NB4 (cell line): ENCODE measurements at regions not wholly inside any gene's neighbourhood (a gene's known extent, or its start where the extent isn't known, plus 50 kb on each side); places are given as distances from the start of the nearest gene placed in this dataset.

Experiments used
- CTCF ChIP-seq: IDR thresholded peaks from one replicate; pipeline ENCODE4 v1.5.1; 2012; ENCODE audit warnings: low read depth, low read length
- MAX ChIP-seq: IDR thresholded peaks from 2 replicates; pipeline ENCODE4 v1.6.1; 2011; ENCODE audit warnings: low read depth, low read length
- MYC ChIP-seq: IDR thresholded peaks from 2 replicates; pipeline ENCODE4 v1.6.1; 2011; ENCODE audit warnings: low read depth, low read length
- POLR2A ChIP-seq: IDR thresholded peaks from 2 replicates; pipeline ENCODE4 v1.6.1; 2011; ENCODE audit warnings: mild to moderate bottlenecking; ENCODE audit not compliant: insufficient read length; ENCODE audit errors: extremely low read depth

GRCh38 chr9:78552802-78553201, 255.9 kb downstream of the PSAT1 start:
- no peak for TF ChIP-seq CTCF
- TF ChIP-seq POLR2A, result no peak
- no peak for TF ChIP-seq MAX
- TF ChIP-seq MYC, result no peak
